HL-60 (cell line): ENCODE measurements at regions not wholly inside any gene's neighbourhood (a gene's known extent, or its start where the extent isn't known, plus 50 kb on each side); places are given as distances from the start of the nearest gene placed in this dataset.

Experiments used
- CTCF ChIP-seq: IDR thresholded peaks from one replicate; pipeline ENCODE4 v1.5.1; 2011; ENCODE audit warnings: low read length, control low read depth, inconsistent platforms; ENCODE audit not compliant: insufficient read depth
- POLR2AphosphoS5 ChIP-seq: IDR thresholded peaks from 2 replicates; pipeline ENCODE4 v1.6.1; 2012; ENCODE audit warnings: low read depth
- REST ChIP-seq: IDR thresholded peaks from 2 replicates; pipeline ENCODE4 v1.6.1; 2012; ENCODE audit warnings: low read depth; ENCODE audit not compliant: insufficient replicate concordance

- TF ChIP-seq CTCF (no peak), POLR2AphosphoS5 (no peak), REST (no peak)
Measured at GRCh38 chr2:195538937-195539336, 118.1 kb upstream of the SLC39A10 start.
